Gastrocnemius medialis (tissue), 4 donors: ENCODE measurements at regions not wholly inside any gene's neighbourhood (a gene's known extent, or its start where the extent isn't known, plus 50 kb on each side); places are given as distances from the start of the nearest gene placed in this dataset.

Experiments
- CTCF ChIP-seq, 5 experiments: fragments of 450-650 bp in 3 of 5; fragments of 200-600 bp in 2 of 5; sonication (generic) in 2 of 5; IDR thresholded peaks in 4 of 5; conservative IDR thresholded peaks in 1 of 5; 1 replicate in 4 of 5; 2 replicates in 1 of 5; pipeline ENCODE4 v1.5.1; 2016 to 2019; ENCODE audit warnings: antibody characterized with exemption in 5 of 5, mild to moderate bottlenecking in 3 of 5, moderate library complexity in 3 of 5
- POLR2A ChIP-seq, 2 donors: fragments of 450-650 bp; IDR thresholded peaks; one replicate each; pipeline ENCODE4 v1.6.1; 2017; ENCODE audit warnings: antibody characterized with exemption in 2 of 2, mild to moderate bottlenecking in 2 of 2, moderate library complexity in 2 of 2

DNA sequence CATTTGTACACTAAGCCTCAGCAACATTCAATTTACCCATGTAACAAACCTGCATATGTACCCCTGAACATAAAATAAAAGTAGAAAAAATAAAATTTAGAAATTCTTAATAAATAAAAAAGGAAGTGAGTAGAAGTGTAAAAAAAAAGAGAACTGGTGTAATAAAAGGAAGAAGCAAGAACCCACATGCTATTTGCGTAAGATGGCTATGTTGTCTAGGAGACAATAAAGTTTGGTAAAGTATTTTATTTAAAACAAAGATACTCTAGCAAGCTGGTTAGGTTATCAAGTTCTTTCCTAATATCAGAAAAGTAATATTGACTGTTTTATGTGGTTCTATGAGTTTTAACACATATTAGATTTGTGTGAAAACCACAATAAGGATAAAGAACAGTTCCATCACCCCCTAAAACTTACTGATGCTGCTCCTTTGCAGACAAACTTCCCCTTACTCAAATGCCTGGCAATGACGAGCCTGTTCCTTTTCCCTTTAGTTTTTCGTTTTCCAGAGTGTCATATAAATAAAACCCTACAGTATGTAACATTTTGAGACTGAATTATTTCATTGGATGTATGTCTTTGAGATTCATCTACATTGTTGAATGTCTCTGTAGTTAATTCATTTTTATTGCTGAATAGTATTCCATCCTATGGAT lies 98.9 kb downstream of the TNFSF13B start:
- TF ChIP-seq CTCF (IDR thresholded peaks at IDR 0.05 in 4 of 5, conservative IDR thresholded peaks at IDR 0.05 in 1 of 5) (no peak), POLR2A (IDR thresholded peaks at IDR 0.05) (no peak)
